Cardiac septum (tissue), 1 donor: ENCODE measurements at regions not wholly inside any gene's neighbourhood (a gene's known extent, or its start where the extent isn't known, plus 50 kb on each side); places are given as distances from the start of the nearest gene placed in this dataset.
"Not testable (repeated sequence)": the region's sequence is repeated elsewhere in the genome, so short reads cannot be mapped to it uniquely, and the experiment has no call there.

Experiments
- DNase-seq: peaks from one replicate; pipeline ENCODE4 v3.0.0-alpha.2; 2020; ENCODE audit warnings: low spot score
- intact Hi-C: fragments of 100-400 bp; cut with DNase I; formaldehyde crosslinking; loops from one replicate; pipeline ENCODE4 v1.14.0; 2022
- donor health status: DM: no; HTN: no; CAD: no.

DNA sequence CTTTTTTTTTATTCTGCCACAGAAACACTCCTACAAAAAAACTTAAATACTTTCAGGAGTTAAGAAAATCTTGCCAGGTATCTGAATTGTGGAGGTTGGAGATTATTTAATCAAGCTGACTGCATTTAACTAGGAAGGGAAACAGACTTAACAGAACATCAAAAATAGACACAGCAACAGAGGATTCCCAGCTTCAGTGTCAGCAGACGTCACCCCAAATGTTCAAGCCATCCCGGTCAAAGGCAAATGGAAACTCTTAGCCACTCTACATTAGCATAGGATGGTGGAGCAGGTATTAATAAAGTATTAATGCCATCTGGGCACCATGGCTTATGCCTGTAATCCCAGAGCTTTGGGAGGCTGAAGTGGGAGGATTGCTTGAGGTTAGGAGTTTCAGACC, 139.7 kb upstream of the SVIL start:
- no peak for DNase-seq
- intact Hi-C loops: no loop called here

DNA sequence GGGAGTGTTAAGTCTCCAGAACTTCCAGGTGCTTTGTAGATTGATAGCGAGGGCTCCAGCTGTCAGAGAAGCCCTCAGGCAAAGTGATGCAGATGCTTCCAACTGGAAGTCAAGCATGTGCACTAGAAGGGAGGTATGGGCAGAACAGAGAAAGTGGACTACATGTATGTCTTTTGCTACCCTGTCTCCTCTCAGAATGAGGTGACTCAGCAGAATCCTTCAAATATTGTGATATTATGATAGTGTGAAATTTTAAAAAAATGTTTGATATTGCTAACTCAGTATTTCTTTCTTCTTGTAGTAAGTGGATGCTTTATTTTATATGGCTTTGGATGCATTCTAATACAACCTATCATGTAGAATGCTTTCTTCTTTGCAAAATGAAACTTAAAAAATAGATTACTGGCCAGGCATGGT, 138.9 kb upstream of the SVIL start:
- DNase-seq: no peak
- intact Hi-C loops: no loop called here

DNA sequence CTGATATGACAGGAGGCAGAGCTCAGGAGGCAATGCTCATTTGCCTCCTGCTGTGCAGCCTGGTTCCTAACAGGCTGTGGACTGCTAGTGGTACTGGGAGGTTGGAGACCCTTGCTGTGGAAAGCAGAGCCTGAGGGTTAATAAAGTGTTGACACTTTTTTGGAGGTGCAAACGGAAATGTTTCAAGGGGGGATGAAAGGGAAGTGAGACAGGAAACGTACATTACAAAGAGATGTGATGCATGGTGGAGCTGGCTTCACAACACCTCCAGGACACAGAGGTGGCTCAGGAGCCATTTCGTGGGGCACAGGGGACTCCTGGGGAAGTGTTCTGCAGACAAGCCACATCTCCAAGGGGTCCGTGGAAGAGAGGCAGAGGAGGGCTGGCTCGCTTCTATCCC, 137.6 kb upstream of the SVIL start:
- no peak for DNase-seq
- intact Hi-C loops: no loop called here

DNA sequence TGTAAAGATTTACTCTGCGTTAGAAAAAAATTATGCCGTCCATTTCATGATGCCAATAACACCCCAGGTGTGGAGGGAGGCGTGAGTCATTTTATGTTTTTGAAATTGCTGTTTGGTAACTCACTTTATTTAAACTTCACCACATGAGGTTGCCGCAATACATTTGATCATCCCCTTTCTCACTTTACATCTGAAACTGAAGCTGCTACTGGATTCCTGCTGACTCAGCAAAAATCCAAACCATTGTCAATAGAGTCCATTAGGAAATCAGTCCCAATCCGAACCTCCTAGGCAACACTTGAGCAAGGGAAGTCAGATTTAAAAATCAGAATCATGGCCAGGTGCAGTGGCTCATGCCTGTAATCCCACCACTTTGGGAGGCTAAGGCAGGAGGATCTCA, 136.6 kb upstream of the SVIL start:
- DNase-seq: no peak
- intact Hi-C loops: no loop called here

DNA sequence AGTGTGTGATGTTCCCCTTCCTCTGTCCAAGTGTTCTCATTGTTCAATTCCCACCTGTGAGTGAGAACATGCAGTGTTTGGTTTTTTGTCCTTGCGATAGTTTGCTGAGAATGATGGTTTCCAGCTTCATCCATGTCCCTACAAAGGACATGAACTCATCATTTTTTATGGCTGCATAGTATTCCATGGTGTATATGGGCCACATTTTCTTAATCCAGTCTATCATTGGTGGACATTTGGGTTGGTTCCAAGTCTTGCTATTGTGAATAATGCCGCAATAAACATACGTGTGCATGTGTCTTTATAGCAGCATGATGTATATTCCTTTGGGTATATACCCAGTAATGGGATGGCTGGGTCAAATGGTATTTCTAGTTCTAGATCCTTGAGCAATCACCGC, 134.5 kb upstream of the SVIL start:
- DNase-seq, intact Hi-C loops: not testable (repeated sequence)

DNA sequence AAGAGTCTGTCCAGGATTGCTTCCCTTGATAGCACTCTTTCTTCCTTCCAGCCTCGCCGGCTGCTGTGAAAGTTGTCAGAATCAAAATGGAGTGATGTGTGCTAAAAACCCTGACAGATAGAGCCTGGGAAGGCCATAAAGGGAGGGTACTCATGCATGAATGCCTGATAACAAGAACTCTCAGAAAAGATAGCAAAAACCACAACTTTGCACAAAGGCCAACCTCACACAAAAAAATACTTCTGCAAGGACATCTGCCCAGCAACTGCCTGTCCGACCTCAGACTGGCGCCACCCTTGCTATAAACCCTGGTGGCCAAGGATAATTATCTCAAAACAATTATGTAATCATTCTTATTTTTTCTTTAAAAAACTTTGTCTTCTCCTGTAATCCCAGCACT, 133.2 kb upstream of the SVIL start:
- no peak for DNase-seq
- intact Hi-C loops: no loop called here

DNA sequence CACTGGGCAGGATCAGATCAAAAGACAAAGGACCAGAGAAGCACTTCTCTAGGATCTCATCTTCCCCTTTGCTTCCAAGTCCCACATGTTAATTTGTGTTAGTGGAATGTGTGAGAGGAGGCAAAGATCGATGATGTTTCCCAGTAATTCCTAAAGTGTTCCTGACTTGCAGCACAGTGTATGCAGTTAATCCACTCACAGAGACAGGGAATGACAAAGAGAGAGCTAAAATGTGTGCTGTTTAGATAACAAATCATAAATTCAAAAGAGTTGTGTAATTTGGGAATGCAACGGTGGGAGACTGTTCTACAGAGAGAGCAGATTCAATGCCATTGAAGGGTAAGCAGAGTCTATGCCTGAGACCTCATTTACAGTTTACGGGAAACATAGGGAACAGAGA, 132.0 kb upstream of the SVIL start:
- DNase-seq: no peak
- intact Hi-C loops: no loop called here

DNA sequence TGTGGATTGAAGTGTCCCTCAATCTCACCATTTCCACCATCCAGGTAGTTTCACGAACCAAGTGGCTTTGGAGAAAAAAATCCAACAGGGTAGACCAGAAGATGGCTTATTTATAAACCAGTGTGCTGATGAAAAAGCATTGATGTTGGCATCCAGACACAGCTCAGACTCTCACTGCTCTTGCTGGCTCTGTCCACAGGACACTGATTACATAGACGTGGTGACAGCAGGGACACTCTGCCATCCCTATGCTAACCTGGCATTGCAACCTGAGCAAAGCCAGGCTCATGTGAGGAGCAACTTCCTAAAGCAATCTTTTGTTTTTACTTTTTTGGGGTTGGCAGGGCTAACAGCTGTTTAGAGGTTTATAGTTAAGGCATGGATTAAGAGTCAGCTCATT, 130.6 kb upstream of the SVIL start:
- intact Hi-C loops: no loop called here
- DNase-seq: no peak

DNA sequence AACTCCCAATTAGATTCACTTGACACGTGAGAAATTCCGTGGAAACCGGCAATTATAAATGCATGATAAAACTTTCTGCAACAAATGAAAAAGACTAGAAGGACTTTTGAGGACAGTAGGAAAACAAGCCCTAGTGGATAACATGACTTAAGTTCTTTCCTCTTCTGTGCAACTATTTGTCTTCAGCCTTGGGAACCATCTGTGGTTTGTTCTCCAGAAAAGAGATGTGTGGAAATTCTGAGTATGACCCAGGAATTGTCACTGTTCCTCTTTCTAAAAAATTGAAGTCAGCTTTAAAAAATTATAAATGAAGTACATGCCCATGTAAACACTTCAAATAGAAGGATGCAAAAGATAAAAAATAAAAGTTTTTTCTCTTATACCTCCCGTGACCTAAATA, 128.6 kb upstream of the SVIL start:
- intact Hi-C loops: no loop called here
- DNase-seq: no peak

DNA sequence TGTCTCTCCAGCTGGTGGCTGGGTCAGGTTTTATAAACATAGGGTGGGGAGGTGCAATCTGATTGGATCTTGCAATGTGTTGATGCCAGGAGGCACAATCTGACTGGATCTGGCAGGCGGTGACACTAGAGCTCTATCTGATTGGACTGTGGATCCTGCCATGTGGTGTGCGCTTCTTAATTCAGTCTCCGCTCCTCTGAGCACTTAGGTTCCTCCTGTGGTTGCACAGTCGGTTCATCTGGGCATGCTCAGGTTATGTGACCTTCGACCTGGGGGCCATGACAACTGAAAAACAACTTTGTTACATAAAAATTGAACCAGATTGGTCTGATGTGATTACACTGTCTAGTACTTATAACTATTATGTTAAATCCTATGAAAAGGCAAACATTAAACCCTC, 127.1 kb upstream of the SVIL start:
- no peak for DNase-seq
- intact Hi-C loops: no loop called here

DNA sequence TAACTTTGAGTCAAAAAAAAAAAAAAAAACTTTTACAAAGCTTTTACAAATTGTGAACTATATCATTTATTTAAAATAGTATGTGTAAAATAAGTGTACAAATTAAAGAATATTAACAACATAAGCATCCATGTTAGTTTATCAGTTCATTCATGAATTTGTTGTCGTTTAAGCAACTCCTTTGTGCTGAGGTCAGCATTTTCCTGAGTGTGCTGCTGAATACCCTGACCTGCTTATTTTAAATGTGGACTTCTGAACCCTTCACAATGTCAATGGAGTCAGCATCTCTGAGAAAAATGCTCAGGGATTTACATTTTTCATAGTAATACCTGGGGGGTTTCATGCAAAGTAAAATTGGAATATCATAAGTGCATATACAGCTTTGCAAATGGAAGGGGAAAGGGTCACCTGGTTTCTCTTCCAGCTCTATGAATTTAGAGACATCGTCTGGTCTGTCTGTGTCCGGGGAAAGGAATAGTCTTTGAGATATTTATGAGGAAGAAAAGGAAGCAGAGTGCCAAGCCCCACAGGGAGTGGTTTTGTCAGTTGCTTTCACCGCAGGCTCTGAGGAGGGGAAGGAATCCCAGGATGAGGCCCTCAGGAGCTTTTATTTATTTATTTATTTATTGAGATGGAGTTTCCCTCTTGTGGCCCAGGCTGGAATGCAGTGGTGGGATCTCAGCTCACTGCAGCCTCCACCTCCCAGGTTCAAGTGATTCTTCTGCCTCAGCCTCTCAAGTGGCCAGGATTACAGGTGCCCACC, 125.5 kb upstream of the SVIL start:
- DNase-seq: no peak
- intact Hi-C loops: no loop called here

DNA sequence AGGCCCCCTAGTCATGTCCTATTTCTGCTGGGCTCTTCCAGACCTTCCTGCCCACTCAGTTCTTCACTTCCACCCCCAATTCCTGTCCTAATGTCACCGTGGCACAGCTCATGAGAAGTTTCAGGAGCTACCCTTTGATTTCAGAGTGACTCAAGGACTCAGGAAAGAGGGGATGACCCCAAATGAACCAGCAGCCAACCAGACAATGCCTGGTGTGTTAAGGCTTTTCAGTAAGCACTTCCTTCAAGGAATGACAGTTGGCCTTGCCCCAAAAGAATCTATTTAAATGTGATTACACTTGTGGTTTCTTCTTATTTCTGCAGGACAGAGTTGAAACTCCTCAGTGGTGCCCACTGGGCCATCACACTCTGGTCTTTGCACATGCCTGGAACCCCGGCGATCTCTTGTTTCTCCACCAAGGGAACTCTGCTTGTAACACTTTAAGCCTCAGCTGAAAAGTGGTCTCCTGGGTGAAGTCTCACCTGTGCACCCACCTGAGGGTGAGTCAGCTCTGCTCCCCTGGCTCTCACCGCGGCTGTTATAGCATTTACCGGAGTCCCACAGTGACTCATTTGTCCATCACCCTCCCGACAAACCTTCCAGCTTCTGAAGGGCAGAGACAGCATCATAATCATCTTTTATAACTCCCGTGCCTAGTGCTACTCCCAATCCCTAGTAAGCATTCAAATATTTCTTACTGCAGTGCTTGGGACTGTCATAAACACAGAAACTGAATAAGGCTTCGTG, 123.0 kb upstream of the SVIL start:
- intact Hi-C loops: no loop called here
- no peak for DNase-seq

DNA sequence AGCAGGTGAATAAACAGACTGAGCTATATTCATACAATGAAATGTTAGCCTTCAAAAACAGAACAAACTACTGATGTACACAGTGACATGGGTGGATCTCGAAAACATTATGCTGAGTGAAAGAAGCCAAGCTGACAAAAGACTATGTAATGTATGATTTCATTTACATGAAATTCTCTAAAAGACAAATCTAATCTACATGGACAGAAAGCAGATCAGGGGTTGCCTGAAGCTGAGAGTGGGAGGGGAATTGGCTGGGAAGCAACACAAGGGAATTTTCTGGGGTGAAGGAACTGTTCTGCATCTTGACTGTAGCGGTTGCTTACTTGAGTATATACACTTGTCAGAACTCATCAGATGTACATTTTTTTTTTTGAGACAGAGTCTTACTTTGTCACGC, 121.7 kb upstream of the SVIL start:
- intact Hi-C loops: no loop called here

DNA sequence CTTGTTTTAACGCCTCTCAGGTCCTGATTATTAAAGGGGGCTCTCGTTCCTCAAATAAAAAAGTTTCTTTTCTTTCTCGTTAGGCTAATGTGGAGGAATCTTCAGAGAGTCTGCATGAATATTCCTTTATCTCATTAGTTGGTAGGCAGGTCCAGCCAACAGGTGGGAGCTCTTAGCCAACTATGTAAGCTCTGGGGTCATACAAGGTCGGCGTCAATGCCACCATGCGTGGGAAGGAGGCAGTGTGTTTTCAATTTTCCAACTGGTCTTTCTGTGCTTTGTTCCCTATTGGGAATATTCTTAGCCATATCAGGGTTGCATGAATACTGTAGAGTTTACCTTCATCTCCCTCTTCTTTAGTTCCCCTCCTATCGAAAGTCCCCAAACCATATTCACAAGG, 118.5 kb upstream of the SVIL start:
- no peak for DNase-seq
- intact Hi-C loops: no loop called here

More for the DNA sequence above, 121.7 kb upstream of the SVIL start:
- DNase-seq: no peak

DNA sequence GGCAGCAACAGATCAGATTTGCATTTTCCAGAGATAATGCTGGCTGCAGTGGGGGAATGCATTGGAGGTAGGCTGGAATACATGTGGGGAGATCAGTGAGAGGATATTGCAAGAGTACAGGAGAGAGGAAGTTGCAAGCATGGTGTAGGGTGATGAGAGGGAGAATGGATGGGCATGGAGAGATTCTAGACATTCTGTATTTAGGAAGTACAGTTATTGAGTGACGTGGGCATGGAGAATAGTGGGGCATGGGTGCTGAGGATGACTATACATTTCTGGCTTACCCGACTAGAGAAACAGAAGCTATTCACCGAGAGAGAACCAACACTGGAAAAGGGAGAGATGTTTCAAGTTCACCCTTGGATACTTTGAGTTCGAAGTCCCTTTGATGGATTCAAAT, 116.9 kb upstream of the SVIL start:
- DNase-seq: no peak
- intact Hi-C loops: no loop called here

DNA sequence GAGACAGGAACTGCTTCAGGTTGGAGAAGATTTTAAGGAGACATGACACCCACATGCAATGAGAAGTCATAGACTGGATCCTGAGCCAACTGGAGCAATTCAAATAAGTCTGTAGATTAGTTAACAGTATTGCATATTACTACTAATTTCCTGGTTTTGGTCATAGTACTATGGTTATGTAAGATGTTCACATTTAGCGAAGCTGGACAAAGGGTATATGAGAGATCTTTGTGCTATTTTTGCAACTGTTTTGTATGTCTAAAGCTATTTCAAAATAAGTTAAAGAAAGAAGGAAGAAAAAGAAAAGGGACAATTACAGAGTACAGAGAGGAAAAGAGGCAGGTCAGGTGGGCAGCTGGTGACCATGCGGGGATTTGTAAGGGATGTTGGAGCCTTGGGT, 116.5 kb upstream of the SVIL start:
- intact Hi-C loops: no loop called here
- DNase-seq: no peak

DNA sequence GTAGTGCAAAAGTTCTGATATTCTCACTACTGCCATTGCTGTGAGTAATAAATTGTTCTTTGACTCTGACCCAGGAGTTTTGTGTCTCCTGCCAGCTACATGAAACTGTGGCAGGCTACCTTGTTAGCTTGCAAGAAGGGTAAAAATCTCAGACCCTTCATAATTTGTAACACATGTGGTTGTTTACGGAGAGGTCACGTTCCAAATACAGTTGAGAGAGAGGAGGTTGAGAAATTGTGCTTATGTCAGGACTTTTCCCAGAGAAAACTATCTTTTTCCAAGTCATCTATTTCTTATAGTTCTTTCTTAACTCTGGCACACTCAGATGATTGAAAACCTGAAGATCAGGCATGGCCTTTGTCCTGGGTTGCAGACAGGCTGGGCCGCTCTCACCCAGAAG, 114.4 kb upstream of the SVIL start:
- intact Hi-C loops: loop anchor here (10.0 kb wide), 1 partner anchor 256 kb away; no protein-coding TSS in a partner anchor
- DNase-seq: no peak

DNA sequence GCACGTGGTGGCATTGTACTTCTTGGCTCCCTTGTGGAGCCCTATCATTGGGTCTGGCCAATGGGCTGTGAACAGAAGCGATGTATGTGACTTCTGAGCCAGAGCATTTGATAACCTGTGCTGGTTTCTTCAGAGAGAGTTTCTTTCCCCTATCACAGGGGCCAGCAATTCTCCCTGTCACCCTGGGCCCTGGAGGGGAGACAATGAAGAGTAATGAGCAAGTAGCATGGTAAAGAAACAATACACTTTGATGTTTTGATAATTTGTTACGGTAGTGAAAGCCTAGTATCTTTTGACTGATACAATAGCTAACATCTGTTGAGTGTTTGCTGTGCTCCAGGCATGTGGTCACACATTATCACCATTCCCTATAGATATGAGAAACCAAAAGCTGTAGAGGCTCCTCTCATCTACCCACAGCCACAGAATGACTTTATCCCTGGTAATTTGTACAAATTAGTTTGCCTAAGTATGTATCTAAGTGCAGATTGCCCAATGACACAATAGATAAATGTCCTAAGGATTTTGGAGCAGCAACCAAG, 113.4 kb upstream of the SVIL start:
- DNase-seq: no peak
- intact Hi-C loops: loop anchor here (10.0 kb wide), 1 partner anchor 257 kb away; no protein-coding TSS in a partner anchor

DNA sequence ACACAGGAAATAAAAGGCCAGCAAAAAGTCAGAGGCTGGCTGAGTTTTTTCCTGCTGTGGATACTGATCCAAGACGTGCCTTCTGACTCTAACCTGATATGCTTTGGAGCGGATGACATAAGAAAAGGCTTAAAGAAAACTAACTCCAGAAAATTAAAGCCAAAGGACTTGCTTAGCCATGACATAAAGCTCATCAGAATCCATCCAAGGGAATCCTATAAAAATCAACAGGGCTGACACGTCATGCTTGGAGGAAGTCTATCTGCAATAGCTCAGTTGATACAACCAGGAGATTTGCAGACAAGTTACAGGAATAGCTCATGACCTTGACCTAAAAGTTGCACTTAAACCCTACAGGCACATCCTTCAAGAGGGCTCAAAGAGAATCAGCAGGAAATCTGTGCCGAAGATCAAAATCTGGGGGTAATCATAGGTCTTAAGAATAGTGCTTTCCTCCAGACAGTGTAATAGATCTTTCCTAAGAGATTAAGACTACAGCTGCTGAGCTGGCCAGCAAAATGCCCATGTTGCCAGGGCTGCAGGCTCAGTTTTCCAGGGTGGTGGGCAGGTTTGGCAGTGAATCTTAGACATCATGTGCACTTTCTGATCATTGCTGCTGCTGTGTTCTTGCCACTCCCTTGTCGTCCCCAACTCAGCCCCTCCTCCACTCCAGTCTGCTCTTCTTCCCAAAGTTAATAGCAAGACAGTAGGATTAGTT, 111.5 kb upstream of the SVIL start:
- intact Hi-C loops: loop anchor here (10.0 kb wide), 1 partner anchor 259 kb away; no protein-coding TSS in a partner anchor

DNA sequence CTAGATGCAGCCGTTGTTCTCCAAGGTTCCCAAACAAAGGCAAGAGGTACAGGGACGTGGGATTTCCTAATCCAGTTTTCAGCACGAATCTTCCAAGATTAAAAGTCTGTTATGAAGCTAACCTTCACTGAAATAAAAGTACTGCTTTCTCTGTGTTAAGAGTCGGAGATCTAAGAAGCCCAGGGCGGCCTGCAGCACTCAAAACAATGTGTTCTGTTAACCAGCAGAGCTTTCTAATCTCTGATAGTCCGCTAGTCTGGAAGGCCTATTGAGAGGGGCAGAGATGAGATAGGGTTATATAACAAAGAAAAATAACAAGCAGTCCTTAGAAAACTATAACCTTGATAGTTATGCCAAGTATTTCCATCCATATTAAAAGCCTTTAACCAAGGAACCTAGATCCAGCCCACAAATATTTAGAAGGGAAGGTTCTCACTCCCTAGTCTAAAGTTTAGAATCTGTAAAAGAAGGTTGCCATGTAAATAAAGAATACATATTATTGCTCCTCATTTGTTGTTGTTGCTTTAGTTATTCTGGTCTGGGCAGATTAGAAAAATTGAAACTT, 106.3 kb upstream of the SVIL start:
- intact Hi-C loops: loop anchor here (10.0 kb wide), 1 partner anchor 264 kb away; no protein-coding TSS in a partner anchor
- no peak for DNase-seq

More for the DNA sequence above, 111.5 kb upstream of the SVIL start:
- DNase-seq: no peak
